Keratinocyte (primary cell): ENCODE measurements at regions not wholly inside any gene's neighbourhood (a gene's known extent, or its start where the extent isn't known, plus 50 kb on each side); places are given as distances from the start of the nearest gene placed in this dataset.
"Not testable (repeated sequence)": the region's sequence is repeated elsewhere in the genome, so short reads cannot be mapped to it uniquely, and the experiment has no call there.

Experiments
- DNase-seq: peaks from one replicate; pipeline ENCODE4 v3.0.0-alpha.2; 2011; ENCODE audit warnings: low read depth, missing footprints, low spot score
- FAIRE-seq: peaks from 2 replicates; lab custom pipeline; 2011; peaks lifted over from hg19 to GRCh38; lab: Jason Lieb, UNC
- H2AFZ ChIP-seq: 2 replicates; pipeline ENCODE4 v1.6.0; 2012; ENCODE audit warnings: low read length, control low read depth, inconsistent platforms; ENCODE audit not compliant: control insufficient read depth
- H3K27ac ChIP-seq: 2 replicates; pipeline ENCODE4 v1.5.1; 2011; ENCODE audit warnings: low read length; ENCODE audit not compliant: control insufficient read depth, insufficient read depth
- H3K27me3 ChIP-seq: 3 replicates; pipeline ENCODE4 v1.6.0; 2011; ENCODE audit warnings: low read length; ENCODE audit not compliant: control insufficient read depth, insufficient read depth; ENCODE audit errors: extremely low read depth
- H3K36me3 ChIP-seq, 2 experiments: 2 replicates in 1 of 2; 3 replicates in 1 of 2; pipeline ENCODE4 v1.5.1; 2011; ENCODE audit warnings: low read length in 2 of 2, mild to moderate bottlenecking in 1 of 2; ENCODE audit not compliant: control insufficient read depth in 2 of 2, insufficient read depth in 2 of 2; ENCODE audit errors: extremely low read depth in 1 of 2
- H3K4me1 ChIP-seq: 3 replicates; pipeline ENCODE4 v1.5.1; 2011; ENCODE audit warnings: low read length; ENCODE audit not compliant: control insufficient read depth, insufficient read depth; ENCODE audit errors: extremely low read depth
- H3K4me2 ChIP-seq: 3 replicates; pipeline ENCODE4 v1.6.0; 2011; ENCODE audit warnings: low read depth, low read length; ENCODE audit not compliant: control insufficient read depth, insufficient read depth; ENCODE audit errors: extremely low read depth
- H3K4me3 ChIP-seq, 3 experiments: fragments of 200-600 bp in 1 of 3; sonication (generic) in 1 of 3; 2 replicates in 2 of 3; 3 replicates in 1 of 3; pipeline ENCODE4 v1.5.1; 2011 to 2016; ENCODE audit warnings: low read length in 3 of 3, mild to moderate bottlenecking in 3 of 3, control low read depth in 2 of 3, inconsistent platforms in 1 of 3, low read depth in 1 of 3, mixed read lengths in 1 of 3, mixed run types in 1 of 3, moderate library complexity in 1 of 3; ENCODE audit not compliant: control insufficient read depth in 2 of 3, insufficient read depth in 2 of 3; ENCODE audit errors: extremely low read depth in 1 of 3
- H3K79me2 ChIP-seq: 2 replicates; pipeline ENCODE4 v1.6.0; 2012; ENCODE audit warnings: low read length; ENCODE audit not compliant: control insufficient read depth, insufficient read depth
- H3K9ac ChIP-seq: 3 replicates; pipeline ENCODE4 v1.6.0; 2011; ENCODE audit warnings: low read length; ENCODE audit not compliant: control insufficient read depth, insufficient read depth; ENCODE audit errors: extremely low read depth
- H3K9me1 ChIP-seq: 3 replicates; pipeline ENCODE4 v1.6.0; 2011; ENCODE audit warnings: low read length; ENCODE audit not compliant: control insufficient read depth, insufficient read depth; ENCODE audit errors: extremely low read depth
- H3K9me3 ChIP-seq: 2 replicates; pipeline ENCODE4 v1.5.1; 2012; ENCODE audit warnings: low read depth, low read length; ENCODE audit not compliant: control insufficient read depth
- H4K20me1 ChIP-seq: 3 replicates; pipeline ENCODE4 v1.6.0; 2011; ENCODE audit warnings: low read length; ENCODE audit not compliant: control insufficient read depth, insufficient read depth; ENCODE audit errors: extremely low read depth
- EZH2 ChIP-seq: IDR thresholded peaks from one replicate; pipeline ENCODE4 v1.6.1; 2012; ENCODE audit warnings: inconsistent platforms, mild to moderate bottlenecking, low read length, moderate library complexity
- dilution Hi-C: fragments of 300-500 bp; cut with MboI; formaldehyde crosslinking; loops from one replicate; pipeline ENCODE4 v1.7.0; 2020; ENCODE audit warnings: low sequenced_read_pairs; ENCODE audit not compliant: extremely low pct_ligation_motif_present
- TF ChIP-seq, protein P1 (sequence below), 3 experiments: IDR thresholded peaks in 1 of 3; conservative IDR thresholded peaks in 1 of 3; optimal IDR thresholded peaks in 1 of 3; 2 replicates in 2 of 3; 3 replicates in 1 of 3; pipeline versions ENCODE3 to v1.5.1; 2011; ENCODE audit warnings: low read length in 3 of 3, mild to moderate bottlenecking in 3 of 3, moderate library complexity in 2 of 3, control low read depth in 1 of 3, inconsistent platforms in 1 of 3; ENCODE audit not compliant: insufficient read depth in 2 of 3; ENCODE audit errors: extremely low read depth in 1 of 3

DNA sequence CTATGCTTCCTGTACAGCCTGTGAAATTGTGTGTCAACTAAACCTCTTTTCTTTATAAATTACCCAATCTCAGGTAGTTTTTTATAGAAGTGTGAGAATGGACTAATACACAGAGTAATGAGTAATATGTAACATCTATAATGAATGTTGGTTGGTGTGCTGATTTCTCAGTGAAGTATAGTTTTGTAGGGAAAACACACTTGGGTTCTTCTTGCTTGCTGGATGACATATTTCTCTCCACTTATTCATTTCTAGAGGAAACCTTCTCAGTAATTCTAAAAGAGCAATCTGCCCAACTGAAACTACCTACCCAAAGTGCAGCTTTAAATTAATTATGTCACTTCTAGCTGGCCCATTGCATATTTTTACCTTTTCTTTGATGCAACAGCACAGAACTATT is 81.1 kb upstream of the RORB start:
- dilution Hi-C loops: no loop called here
- H4K20me1 ChIP-seq: no peaks in the 10 kb centered on the region
- no peak overlapping the region for H3K9ac ChIP-seq
- no peak overlapping the region for H3K4me2 ChIP-seq
- H3K36me3 ChIP-seq: no peaks in the 10 kb centered on the region
- no peak overlapping the region for H3K27ac ChIP-seq
- no peaks in the 10 kb centered on the region for H3K79me2 ChIP-seq
- TF ChIP-seq, protein P1, sequence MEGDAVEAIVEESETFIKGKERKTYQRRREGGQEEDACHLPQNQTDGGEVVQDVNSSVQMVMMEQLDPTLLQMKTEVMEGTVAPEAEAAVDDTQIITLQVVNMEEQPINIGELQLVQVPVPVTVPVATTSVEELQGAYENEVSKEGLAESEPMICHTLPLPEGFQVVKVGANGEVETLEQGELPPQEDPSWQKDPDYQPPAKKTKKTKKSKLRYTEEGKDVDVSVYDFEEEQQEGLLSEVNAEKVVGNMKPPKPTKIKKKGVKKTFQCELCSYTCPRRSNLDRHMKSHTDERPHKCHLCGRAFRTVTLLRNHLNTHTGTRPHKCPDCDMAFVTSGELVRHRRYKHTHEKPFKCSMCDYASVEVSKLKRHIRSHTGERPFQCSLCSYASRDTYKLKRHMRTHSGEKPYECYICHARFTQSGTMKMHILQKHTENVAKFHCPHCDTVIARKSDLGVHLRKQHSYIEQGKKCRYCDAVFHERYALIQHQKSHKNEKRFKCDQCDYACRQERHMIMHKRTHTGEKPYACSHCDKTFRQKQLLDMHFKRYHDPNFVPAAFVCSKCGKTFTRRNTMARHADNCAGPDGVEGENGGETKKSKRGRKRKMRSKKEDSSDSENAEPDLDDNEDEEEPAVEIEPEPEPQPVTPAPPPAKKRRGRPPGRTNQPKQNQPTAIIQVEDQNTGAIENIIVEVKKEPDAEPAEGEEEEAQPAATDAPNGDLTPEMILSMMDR (optimal IDR thresholded peaks at IDR 0.05 in 1 of 3, IDR thresholded peaks at IDR 0.05 in 1 of 3, conservative IDR thresholded peaks at IDR 0.05 in 1 of 3; ENCODE audit: extremely low read depth in 1 of 3, insufficient read depth in 2 of 3, low read length in 3 of 3): no peak
- no peak for TF ChIP-seq EZH2
- no peaks in the 10 kb centered on the region for H3K9me3 ChIP-seq
- FAIRE-seq (no peak), DNase-seq (no peak)
- no peak overlapping the region for H2AFZ ChIP-seq
- no peaks in the 10 kb centered on the region for H3K27me3 ChIP-seq
- H3K4me1 ChIP-seq: peaks cover 4% of the 10 kb centered on the region
- H3K4me3 ChIP-seq: no peak overlapping the region
- H3K9me1 ChIP-seq: no peaks in the 10 kb centered on the region

DNA sequence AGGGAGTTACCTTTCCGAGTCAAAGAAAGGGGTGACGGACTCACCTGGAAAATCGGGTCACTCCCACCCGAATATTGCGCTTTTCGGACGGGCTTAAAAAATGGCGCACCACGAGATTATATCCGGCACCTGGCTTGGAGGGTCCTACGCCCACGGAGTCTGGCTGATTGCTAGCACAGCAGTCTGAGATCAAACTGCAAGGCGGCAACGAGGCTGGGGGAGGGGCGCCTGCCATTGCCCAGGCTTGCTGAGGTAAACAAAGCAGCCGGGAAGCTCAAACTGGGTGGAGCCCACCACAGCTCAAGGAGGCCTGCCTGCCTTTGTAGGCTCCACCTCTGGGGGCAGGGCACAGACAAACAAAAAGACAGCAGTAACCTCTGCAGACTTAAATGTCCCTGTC is 72.6 kb upstream of the RORB start:
- H3K4me1 ChIP-seq, H3K4me2 ChIP-seq, H3K9ac ChIP-seq, H3K27me3 ChIP-seq, H3K9me1 ChIP-seq, H3K79me2 ChIP-seq, DNase-seq, FAIRE-seq, H3K27ac ChIP-seq, dilution Hi-C loops, H2AFZ ChIP-seq, H3K36me3 ChIP-seq, H3K9me3 ChIP-seq, H3K4me3 ChIP-seq, H4K20me1 ChIP-seq: not testable (repeated sequence)

DNA sequence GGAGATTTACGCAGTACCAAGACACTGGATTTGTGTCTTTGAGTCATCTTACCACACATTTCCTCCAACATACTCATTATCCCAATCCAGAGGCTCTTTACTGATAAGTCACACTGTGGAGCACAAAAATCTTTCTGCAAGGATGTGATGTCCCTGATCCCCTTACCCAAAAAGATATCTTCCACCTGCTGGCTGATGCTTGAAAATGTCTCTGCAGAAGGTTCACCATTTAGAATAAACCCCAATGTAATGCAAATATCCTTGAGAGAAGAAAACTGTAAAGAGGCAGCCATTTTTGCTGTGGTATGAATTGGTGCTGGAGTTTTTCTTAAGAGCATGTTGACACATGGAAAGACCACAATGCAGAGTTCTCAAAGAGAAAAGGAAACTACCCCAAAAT is 65.7 kb upstream of the RORB start:
- H2AFZ ChIP-seq: no peak overlapping the region
- dilution Hi-C loops: no loop called here
- H3K4me1 ChIP-seq: no peaks in the 10 kb centered on the region
- H3K27ac ChIP-seq: no peak overlapping the region
- no peak overlapping the region for H3K4me2 ChIP-seq
- H3K79me2 ChIP-seq: no peaks in the 10 kb centered on the region
- FAIRE-seq: no peak
- no peaks in the 10 kb centered on the region for H4K20me1 ChIP-seq
- no peak for DNase-seq
- no peak overlapping the region for H3K4me3 ChIP-seq
- H3K36me3 ChIP-seq: no peaks in the 10 kb centered on the region
- H3K9me1 ChIP-seq: no peaks in the 10 kb centered on the region
- no peak for TF ChIP-seq EZH2
- TF ChIP-seq, protein P1 (optimal IDR thresholded peaks at IDR 0.05 in 1 of 3, IDR thresholded peaks at IDR 0.05 in 1 of 3, conservative IDR thresholded peaks at IDR 0.05 in 1 of 3; ENCODE audit: extremely low read depth in 1 of 3, insufficient read depth in 2 of 3, low read length in 3 of 3): no peak
- no peaks in the 10 kb centered on the region for H3K27me3 ChIP-seq
- no peaks in the 10 kb centered on the region for H3K9me3 ChIP-seq
- H3K9ac ChIP-seq: no peak overlapping the region
